ENCODE measurements at regions not wholly inside any gene's neighbourhood (a gene's known extent, or its start where the extent isn't known, plus 50 kb on each side); places are given as distances from the start of the nearest gene placed in this dataset.

DNA sequence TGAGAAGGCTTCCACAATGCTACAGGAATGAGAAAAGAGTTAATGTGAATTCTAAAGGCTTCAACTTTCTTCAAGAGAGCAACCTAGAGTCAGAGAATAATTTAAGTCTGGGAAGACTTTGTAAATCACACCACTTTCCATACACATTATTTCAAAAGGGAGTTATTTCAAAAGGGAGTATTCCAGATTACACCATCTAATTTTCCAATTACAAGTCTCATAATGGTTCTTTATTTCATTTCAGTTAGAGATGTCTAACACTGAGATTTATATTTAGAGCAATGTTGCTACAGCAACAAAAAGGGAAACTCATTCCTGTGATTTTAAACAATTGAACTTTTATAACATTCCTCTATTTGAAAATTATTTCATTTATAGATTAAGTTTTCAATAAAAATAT is 98.8 kb upstream of the DST start:
- TF ChIP-seq, protein P1, sequence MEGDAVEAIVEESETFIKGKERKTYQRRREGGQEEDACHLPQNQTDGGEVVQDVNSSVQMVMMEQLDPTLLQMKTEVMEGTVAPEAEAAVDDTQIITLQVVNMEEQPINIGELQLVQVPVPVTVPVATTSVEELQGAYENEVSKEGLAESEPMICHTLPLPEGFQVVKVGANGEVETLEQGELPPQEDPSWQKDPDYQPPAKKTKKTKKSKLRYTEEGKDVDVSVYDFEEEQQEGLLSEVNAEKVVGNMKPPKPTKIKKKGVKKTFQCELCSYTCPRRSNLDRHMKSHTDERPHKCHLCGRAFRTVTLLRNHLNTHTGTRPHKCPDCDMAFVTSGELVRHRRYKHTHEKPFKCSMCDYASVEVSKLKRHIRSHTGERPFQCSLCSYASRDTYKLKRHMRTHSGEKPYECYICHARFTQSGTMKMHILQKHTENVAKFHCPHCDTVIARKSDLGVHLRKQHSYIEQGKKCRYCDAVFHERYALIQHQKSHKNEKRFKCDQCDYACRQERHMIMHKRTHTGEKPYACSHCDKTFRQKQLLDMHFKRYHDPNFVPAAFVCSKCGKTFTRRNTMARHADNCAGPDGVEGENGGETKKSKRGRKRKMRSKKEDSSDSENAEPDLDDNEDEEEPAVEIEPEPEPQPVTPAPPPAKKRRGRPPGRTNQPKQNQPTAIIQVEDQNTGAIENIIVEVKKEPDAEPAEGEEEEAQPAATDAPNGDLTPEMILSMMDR (IDR thresholded peaks at IDR 0.05), result no peak
- no peak for TF ChIP-seq EZH2 (IDR thresholded peaks at IDR 0.05; ENCODE audit: borderline replicate concordance, insufficient read depth, low read depth, low read length, poor library complexity, severe bottlenecking)

Measured in B cell (primary cell).